Muscle of leg (tissue), 3 donors: ENCODE measurements at regions not wholly inside any gene's neighbourhood (a gene's known extent, or its start where the extent isn't known, plus 50 kb on each side); places are given as distances from the start of the nearest gene placed in this dataset.

Experiments
- DNase-seq: peaks from one replicate; pipeline ENCODE4 v3.0.0; 2013
- H3K27ac ChIP-seq: one replicate; pipeline ENCODE4 v1.5.1; 2013; ENCODE audit warnings: mild to moderate bottlenecking, low read length, control low read depth
- H3K27me3 ChIP-seq: one replicate; pipeline ENCODE4 v1.6.1; 2013; ENCODE audit warnings: low read length; ENCODE audit not compliant: control insufficient read depth, insufficient read depth
- H3K36me3 ChIP-seq: one replicate; pipeline ENCODE4 v1.6.1; 2013; ENCODE audit warnings: low read length; ENCODE audit not compliant: control insufficient read depth, insufficient read depth
- H3K4me1 ChIP-seq: one replicate; pipeline ENCODE4 v1.6.1; 2013; ENCODE audit warnings: low read length; ENCODE audit not compliant: control insufficient read depth, insufficient read depth
- H3K4me3 ChIP-seq: one replicate; pipeline ENCODE4 v1.5.1; 2013; ENCODE audit warnings: low read length, control low read depth
- H3K9me3 ChIP-seq: replicated peaks from 2 replicates; pipeline ENCODE4 v1.6.1; 2013; ENCODE audit warnings: low read depth, low read length; ENCODE audit not compliant: control insufficient read depth
- WGBS: methylation state at CpG from one replicate; pipeline ENCODE4 v1.1.5; 2013; ENCODE audit warnings: missing lambda C conversion rate; ENCODE audit not compliant: insufficient coverage; 5-methylcytosine and 5-hydroxymethylcytosine counted together

GRCh38 chr1:232682248-232682647 lies 52.3 kb upstream of the SIPA1L2 start:
- DNase-seq = no peak
- H3K36me3 ChIP-seq = no peaks in the 10 kb centered on the region
- no peaks in the 10 kb centered on the region for H3K9me3 ChIP-seq
- no peak overlapping the region for H3K27ac ChIP-seq
- no peak overlapping the region for H3K4me3 ChIP-seq
- peaks cover 2% of the 10 kb centered on the region for H3K27me3 ChIP-seq
- WGBS = no CpG with 5 or more reads among the region's 4 CpGs
- H3K4me1 ChIP-seq = peaks cover 4% of the 10 kb centered on the region

GRCh38 chr1:232684371-232685105 lies 54.6 kb upstream of the SIPA1L2 start:
- Histone ChIP-seq H3K4me1 (peaks cover 4% of the 10 kb centered on the region), H3K36me3 (no peaks in the 10 kb centered on the region), H3K27me3 (peaks cover 2% of the 10 kb centered on the region), H3K9me3 (no peaks in the 10 kb centered on the region), H3K4me3 (no peak overlapping the region), H3K27ac (no peak overlapping the region)
- DNase-seq = no peak
- 46% methylated on average over 2 of the region's 3 CpGs for WGBS

- Histone ChIP-seq H3K27ac (no peak overlapping the region), H3K36me3 (no peaks in the 10 kb centered on the region), H3K4me1 (peaks cover 6% of the 10 kb centered on the region), H3K4me3 (no peak overlapping the region), H3K27me3 (peaks cover 4% of the 10 kb centered on the region), H3K9me3 (no peaks in the 10 kb centered on the region)
- 5% methylated on average over 3 of the region's 4 CpGs for WGBS
- DNase-seq = no peak
These were observed 56.4 kb upstream of the SIPA1L2 start for GRCh38 chr1:232686346-232686745.

- Histone ChIP-seq H3K27ac (no peak overlapping the region), H3K36me3 (no peaks in the 10 kb centered on the region), H3K4me3 (no peak overlapping the region), H3K4me1 (peaks cover 6% of the 10 kb centered on the region), H3K9me3 (no peaks in the 10 kb centered on the region), H3K27me3 (peaks cover 4% of the 10 kb centered on the region)
- 92% methylated on average over 5 of the region's 6 CpGs for WGBS
- no peak for DNase-seq
These were observed 57.4 kb upstream of the SIPA1L2 start for GRCh38 chr1:232687304-232687703.

GRCh38 chr1:232687728-232688127 lies 57.8 kb upstream of the SIPA1L2 start:
- no peaks in the 10 kb centered on the region for H3K9me3 ChIP-seq
- no peak for DNase-seq
- H3K27me3 ChIP-seq = peaks cover 4% of the 10 kb centered on the region
- no peak overlapping the region for H3K27ac ChIP-seq
- no peaks in the 10 kb centered on the region for H3K36me3 ChIP-seq
- no peak overlapping the region for H3K4me3 ChIP-seq
- WGBS = 90% methylated on average over 2 of the region's 5 CpGs
- peaks cover 6% of the 10 kb centered on the region for H3K4me1 ChIP-seq

GRCh38 chr1:232688398-232688797 lies 58.5 kb upstream of the SIPA1L2 start:
- H3K9me3 ChIP-seq = no peaks in the 10 kb centered on the region
- H3K4me3 ChIP-seq = no peak overlapping the region
- WGBS = no CpG with 5 or more reads among the region's 2 CpGs
- no peak for DNase-seq
- no peaks in the 10 kb centered on the region for H3K36me3 ChIP-seq
- H3K27ac ChIP-seq = no peak overlapping the region
- H3K27me3 ChIP-seq = peaks cover 6% of the 10 kb centered on the region
- peaks cover 6% of the 10 kb centered on the region for H3K4me1 ChIP-seq

GRCh38 chr1:232689711-232690110 lies 59.8 kb upstream of the SIPA1L2 start:
- Histone ChIP-seq H3K27me3 (peaks cover 8% of the 10 kb centered on the region), H3K27ac (no peak overlapping the region), H3K36me3 (no peaks in the 10 kb centered on the region), H3K4me1 (peaks cover 6% of the 10 kb centered on the region), H3K4me3 (no peak overlapping the region), H3K9me3 (no peaks in the 10 kb centered on the region)
- no peak for DNase-seq
- WGBS = no CpG with 5 or more reads among the region's 3 CpGs

GRCh38 chr1:232690285-232690935 lies 60.5 kb upstream of the SIPA1L2 start:
- no peak overlapping the region for H3K4me3 ChIP-seq
- 11% methylated on average over 7 of the region's 8 CpGs for WGBS

GRCh38 chr1:232694475-232694874 lies 64.5 kb upstream of the SIPA1L2 start:
- DNase-seq = no peak
- Histone ChIP-seq H3K27ac (no peak overlapping the region), H3K4me3 (no peak overlapping the region), H3K4me1 (peaks cover 21% of the 10 kb centered on the region), H3K27me3 (peaks cover 13% of the 10 kb centered on the region), H3K36me3 (no peaks in the 10 kb centered on the region), H3K9me3 (no peaks in the 10 kb centered on the region)
- WGBS = 70% methylated on average over 2 of the region's 10 CpGs

More at GRCh38 chr1:232690285-232690935, 60.5 kb upstream of the SIPA1L2 start:
- Histone ChIP-seq H3K27me3 (peaks cover 8% of the 10 kb centered on the region), H3K27ac (no peak overlapping the region), H3K36me3 (no peaks in the 10 kb centered on the region), H3K9me3 (no peaks in the 10 kb centered on the region), H3K4me1 (peaks cover 2% of the 10 kb centered on the region)
- DNase-seq = peak; percentile 30

- WGBS = no CpG with 5 or more reads among the region's 5 CpGs
- Histone ChIP-seq H3K4me3 (no peak overlapping the region), H3K9me3 (no peaks in the 10 kb centered on the region), H3K36me3 (no peaks in the 10 kb centered on the region), H3K27ac (no peak overlapping the region), H3K4me1 (peaks cover 20% of the 10 kb centered on the region), H3K27me3 (peaks cover 11% of the 10 kb centered on the region)
- DNase-seq = no peak
These were observed 65.9 kb upstream of the SIPA1L2 start for GRCh38 chr1:232695621-232696385.
